Endodermal cell (in vitro differentiated cells): ENCODE measurements at regions not wholly inside any gene's neighbourhood (a gene's known extent, or its start where the extent isn't known, plus 50 kb on each side); places are given as distances from the start of the nearest gene placed in this dataset.

Experiments
- DNase-seq: peaks from one replicate; pipeline ENCODE4 v3.0.0-alpha.2; 2017
- H3K27ac ChIP-seq: 2 replicates; pipeline ENCODE4 v1.5.1; 2013; ENCODE audit warnings: mild to moderate bottlenecking, low read depth, low read length, moderate library complexity
- H3K27me3 ChIP-seq: 2 replicates; pipeline ENCODE4 v1.6.1; 2013; ENCODE audit warnings: mild to moderate bottlenecking, low read length, moderate library complexity; ENCODE audit not compliant: insufficient read depth, control insufficient read depth, poor library complexity, severe bottlenecking
- H3K36me3 ChIP-seq: 2 replicates; pipeline ENCODE4 v1.7.0; 2013; ENCODE audit warnings: mild to moderate bottlenecking, low read length, moderate library complexity; ENCODE audit not compliant: control insufficient read depth, insufficient read depth
- H3K4me1 ChIP-seq: one replicate; pipeline ENCODE4 v1.7.0; 2013; ENCODE audit warnings: low read length; ENCODE audit not compliant: control insufficient read depth, insufficient read depth
- H3K4me3 ChIP-seq: 2 replicates; pipeline ENCODE4 v1.5.1; 2013; ENCODE audit warnings: mild to moderate bottlenecking, low read length, moderate library complexity
- H3K9ac ChIP-seq: 2 replicates; pipeline ENCODE4 v1.6.1; 2013; ENCODE audit warnings: mild to moderate bottlenecking, low read length, moderate library complexity; ENCODE audit not compliant: poor library complexity, severe bottlenecking; ENCODE audit errors: extremely low read depth
- H3K9me3 ChIP-seq: 2 replicates; pipeline ENCODE4 v1.6.1; 2013; ENCODE audit warnings: mild to moderate bottlenecking, low read length, moderate library complexity; ENCODE audit not compliant: control insufficient read depth
- H3K27ac Mint-ChIP-seq: 2 replicates; pipeline ENCODE4 v1.8.0; 2020; ENCODE audit warnings: mixed read lengths
- H3K27me3 Mint-ChIP-seq: 2 replicates; pipeline ENCODE4 v1.8.0; 2021; ENCODE audit warnings: mild to moderate bottlenecking, mixed read lengths; ENCODE audit not compliant: insufficient read depth
- H3K36me3 Mint-ChIP-seq: 2 replicates; pipeline ENCODE4 v1.8.0; 2020; ENCODE audit warnings: low read depth, mixed read lengths
- H3K4me1 Mint-ChIP-seq: 2 replicates; pipeline ENCODE4 v1.8.0; 2020; ENCODE audit warnings: mixed read lengths
- H3K4me3 Mint-ChIP-seq: 2 replicates; pipeline ENCODE4 v1.8.0; 2020; ENCODE audit warnings: mild to moderate bottlenecking, moderate library complexity, mixed read lengths
- H3K9me3 Mint-ChIP-seq: 2 replicates; pipeline ENCODE4 v1.8.0; 2020; ENCODE audit warnings: mild to moderate bottlenecking, mixed read lengths
- CTCF ChIP-seq: fragments of 200-600 bp; sonication (generic); conservative IDR thresholded peaks from 2 replicates; pipeline ENCODE4 v1.5.0; 2021; ENCODE audit warnings: antibody characterized with exemption, mild to moderate bottlenecking
- WGBS, 2 experiments: methylation state at CpG; one replicate each; pipeline versions ENCODE4 v1.1.5 to v1.1.7; 2013; ENCODE audit warnings: missing lambda C conversion rate in 2 of 2, mixed read lengths in 1 of 2; ENCODE audit not compliant: insufficient coverage in 1 of 2, insufficient read length in 1 of 2; 5-methylcytosine and 5-hydroxymethylcytosine counted together

GRCh38 chr17:73706428-73706827 lies 62.2 kb upstream of the SDK2 start:
- Histone ChIP-seq H3K27me3 (peaks cover 16% of the 10 kb centered on the region), H3K4me3 (no peak overlapping the region), H3K36me3 (no peaks in the 10 kb centered on the region), H3K9ac (no peak overlapping the region), H3K9me3 (no peaks in the 10 kb centered on the region), H3K4me1 (no peaks in the 10 kb centered on the region), H3K27ac (no peak overlapping the region)
- no peak for TF ChIP-seq CTCF
- WGBS, 2 experiments: 88 to 91% methylated on average over 6 to 12 of the region's 12 CpGs
- Mint-ChIP-seq H3K4me3 (no peak overlapping the region), H3K4me1 (peaks cover 6% of the 10 kb centered on the region), H3K9me3 (no peaks in the 10 kb centered on the region), H3K27me3 (peaks cover 51% of the 10 kb centered on the region), H3K36me3 (no peaks in the 10 kb centered on the region), H3K27ac (no peak overlapping the region)
- no peak for DNase-seq

- Histone ChIP-seq H3K4me1 (no peaks in the 10 kb centered on the region), H3K4me3 (no peak overlapping the region), H3K9me3 (no peaks in the 10 kb centered on the region), H3K27me3 (peaks cover 16% of the 10 kb centered on the region), H3K27ac (no peak overlapping the region), H3K9ac (no peak overlapping the region), H3K36me3 (no peaks in the 10 kb centered on the region)
- Mint-ChIP-seq H3K4me1 (peaks cover 6% of the 10 kb centered on the region), H3K27me3 (peaks cover 55% of the 10 kb centered on the region), H3K4me3 (no peak overlapping the region), H3K9me3 (no peaks in the 10 kb centered on the region), H3K27ac (no peak overlapping the region), H3K36me3 (no peaks in the 10 kb centered on the region)
- TF ChIP-seq CTCF: no peak
- DNase-seq: no peak
- WGBS, 2 experiments: 90 to 100% methylated on average over 1 to 9 of the region's 9 CpGs
These were observed 62.6 kb upstream of the SDK2 start for GRCh38 chr17:73706858-73707257.

GRCh38 chr17:73707358-73707757 lies 63.1 kb upstream of the SDK2 start:
- WGBS, 2 experiments: 96 to 100% methylated on average over 1 to 4 of the region's 4 CpGs
- H3K27me3 ChIP-seq: peaks cover 19% of the 10 kb centered on the region
- H3K4me1 ChIP-seq: no peaks in the 10 kb centered on the region
- H3K9me3 Mint-ChIP-seq: no peaks in the 10 kb centered on the region
- no peaks in the 10 kb centered on the region for H3K9me3 ChIP-seq
- no peak for TF ChIP-seq CTCF
- peaks cover 60% of the 10 kb centered on the region for H3K27me3 Mint-ChIP-seq
- H3K27ac ChIP-seq: no peak overlapping the region
- H3K36me3 Mint-ChIP-seq: no peaks in the 10 kb centered on the region
- DNase-seq: no peak
- H3K9ac ChIP-seq: no peak overlapping the region
- H3K27ac Mint-ChIP-seq: no peak overlapping the region
- no peaks in the 10 kb centered on the region for H3K36me3 ChIP-seq
- peaks cover 6% of the 10 kb centered on the region for H3K4me1 Mint-ChIP-seq
- no peak overlapping the region for H3K4me3 ChIP-seq
- no peak overlapping the region for H3K4me3 Mint-ChIP-seq
